ENCODE measurements at regions not wholly inside any gene's neighbourhood (a gene's known extent, or its start where the extent isn't known, plus 50 kb on each side); places are given as distances from the start of the nearest gene placed in this dataset.
"Not testable (repeated sequence)": the region's sequence is repeated elsewhere in the genome, so short reads cannot be mapped to it uniquely, and the experiment has no call there.

DNA sequence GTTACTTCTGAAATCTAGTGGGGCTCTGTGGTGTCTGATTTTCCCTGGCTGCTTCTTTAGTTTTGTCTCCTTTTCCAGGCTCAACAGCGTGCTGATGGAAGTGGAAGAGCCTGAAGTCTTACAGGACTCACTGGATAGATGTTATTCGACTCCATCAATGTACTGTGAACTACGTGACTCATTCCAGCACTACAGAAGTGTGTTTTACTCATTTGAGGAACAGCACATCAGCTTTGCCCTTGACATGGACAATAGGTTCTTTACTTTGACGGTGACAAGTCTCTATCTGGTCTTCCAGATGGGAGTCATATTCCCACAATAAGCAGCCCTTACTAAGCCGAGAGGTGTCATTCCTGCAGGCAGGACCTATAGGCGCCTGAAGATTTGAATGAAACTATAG, 51.1 kb downstream of the NBPF8 start:
- not testable (repeated sequence) for DNase-seq (ENCODE audit: low read depth)

DNA sequence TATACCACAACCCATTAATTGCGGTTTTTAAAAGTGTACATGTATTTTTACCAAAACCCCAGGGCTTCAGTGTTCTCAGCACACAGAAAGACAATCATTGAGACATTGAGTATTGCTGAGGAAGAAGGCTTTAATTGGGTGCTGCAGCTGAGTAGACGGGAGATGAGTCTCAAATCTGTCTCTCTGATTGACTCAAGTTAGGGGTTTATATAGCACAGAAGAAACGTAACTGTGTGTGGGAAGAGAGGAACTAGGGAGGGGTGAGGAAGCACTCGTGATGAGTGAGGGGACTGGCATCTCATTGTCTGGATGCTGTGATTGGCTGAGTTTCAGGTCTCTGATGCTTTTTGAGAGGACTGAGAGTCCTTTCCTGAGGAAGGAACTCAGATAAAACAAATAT, 62.8 kb downstream of the NBPF8 start:
- DNase-seq (ENCODE audit: low read depth): not testable (repeated sequence)

DNA sequence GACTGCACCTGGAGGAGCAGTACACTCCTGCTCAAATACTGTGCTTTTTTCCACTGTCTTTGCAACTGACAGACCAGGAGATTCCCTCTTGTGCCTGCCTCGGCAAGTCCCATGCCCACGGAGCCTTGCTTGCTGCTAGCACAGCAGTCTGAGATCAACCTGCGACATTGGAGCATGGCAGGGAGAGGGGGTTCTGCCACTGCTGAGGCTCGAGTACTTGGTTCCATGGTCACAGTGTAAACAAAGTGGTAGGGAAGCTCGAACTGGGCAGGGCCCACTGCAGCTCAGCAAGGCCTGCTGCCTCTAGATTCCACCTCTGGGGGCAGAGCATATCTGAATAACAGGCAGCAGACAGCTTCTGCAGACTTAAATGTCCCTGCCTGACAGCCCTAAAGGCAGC, 63.6 kb downstream of the NBPF8 start:
- DNase-seq (ENCODE audit: low read depth): not testable (repeated sequence)

DNA sequence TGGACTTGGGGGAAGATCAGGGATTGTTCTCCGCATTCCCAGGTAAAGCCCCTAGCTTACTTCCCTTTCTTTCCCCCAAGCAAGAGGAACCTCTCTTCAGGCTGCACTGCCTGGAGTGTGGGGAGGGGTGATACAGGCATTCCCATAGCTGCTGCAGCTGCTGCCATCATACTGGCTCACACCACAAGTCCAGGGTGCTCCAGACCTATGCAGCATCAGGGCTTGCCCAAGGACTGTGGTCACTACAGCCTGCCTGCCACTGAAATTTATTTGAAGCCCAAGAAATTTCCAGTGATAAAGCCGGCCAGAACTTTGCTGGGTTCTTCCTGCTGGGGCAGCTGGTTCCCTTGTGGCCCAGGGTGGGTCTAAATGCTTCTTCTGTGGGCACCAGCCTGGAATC, 72.7 kb downstream of the NBPF8 start:
- DNase-seq (ENCODE audit: low read depth): not testable (repeated sequence)

DNA sequence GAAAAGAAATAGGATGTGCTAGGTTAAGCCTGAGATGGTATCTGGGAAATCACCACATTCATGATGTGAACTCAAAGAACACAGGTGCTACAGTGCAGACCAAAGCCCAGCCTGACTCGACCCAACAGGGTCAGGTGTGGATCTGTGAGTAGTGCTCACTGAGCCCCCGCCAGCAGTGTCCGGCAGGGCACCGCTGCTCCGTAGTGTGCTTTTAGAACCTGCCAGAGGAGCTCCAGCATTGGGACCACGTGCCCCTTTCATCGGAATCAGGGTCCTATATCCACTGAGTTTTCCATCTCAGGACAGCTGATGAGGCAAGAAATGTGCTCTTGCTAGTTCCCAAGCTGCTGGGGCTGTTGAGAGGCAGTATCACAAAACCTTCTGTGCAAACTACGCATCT, 74.4 kb downstream of the NBPF8 start:
- DNase-seq (ENCODE audit: low read depth): not testable (repeated sequence)

DNA sequence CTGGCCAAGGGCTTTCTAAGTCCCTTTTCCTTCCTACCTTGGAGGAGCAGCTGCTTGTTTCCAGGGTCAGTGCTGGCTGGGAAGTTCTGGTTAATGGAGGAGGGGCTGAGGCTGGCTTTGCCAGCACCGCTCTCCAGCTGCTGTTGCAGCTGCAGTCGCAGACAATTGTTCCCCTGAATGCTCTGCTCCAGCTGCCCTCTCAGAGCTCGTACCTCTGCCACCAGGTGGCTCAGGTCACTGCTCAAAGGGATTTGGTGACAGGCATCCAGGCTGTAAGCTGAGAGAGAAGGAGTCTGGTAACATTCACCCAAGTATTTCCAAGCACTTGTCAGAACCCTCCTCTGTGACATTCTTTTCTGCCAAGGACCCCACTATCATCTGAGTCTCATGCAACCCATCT, 82.3 kb downstream of the NBPF8 start:
- DNase-seq (ENCODE audit: low read depth): not testable (repeated sequence)

DNA sequence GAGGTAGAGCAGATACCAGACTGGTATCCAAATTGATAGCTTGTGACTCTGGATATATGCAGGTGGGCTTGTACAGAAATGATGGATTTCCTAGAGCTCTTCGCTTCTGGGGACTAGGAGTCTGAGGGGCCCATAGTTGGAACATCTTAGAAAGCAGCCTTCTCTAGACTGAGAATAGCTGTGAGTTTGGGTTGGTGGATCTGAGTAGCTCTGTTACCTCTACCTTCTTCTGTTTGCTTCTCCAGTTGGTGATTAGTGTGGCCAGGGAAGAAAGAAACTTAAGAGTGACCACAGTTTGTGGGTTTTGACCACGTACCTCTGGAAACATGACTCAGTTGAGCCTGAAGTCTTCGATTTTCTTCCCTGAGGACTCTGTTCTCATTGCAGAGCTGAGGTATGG, 88.4 kb downstream of the NBPF8 start:
- not testable (repeated sequence) for DNase-seq (ENCODE audit: low read depth)

DNA sequence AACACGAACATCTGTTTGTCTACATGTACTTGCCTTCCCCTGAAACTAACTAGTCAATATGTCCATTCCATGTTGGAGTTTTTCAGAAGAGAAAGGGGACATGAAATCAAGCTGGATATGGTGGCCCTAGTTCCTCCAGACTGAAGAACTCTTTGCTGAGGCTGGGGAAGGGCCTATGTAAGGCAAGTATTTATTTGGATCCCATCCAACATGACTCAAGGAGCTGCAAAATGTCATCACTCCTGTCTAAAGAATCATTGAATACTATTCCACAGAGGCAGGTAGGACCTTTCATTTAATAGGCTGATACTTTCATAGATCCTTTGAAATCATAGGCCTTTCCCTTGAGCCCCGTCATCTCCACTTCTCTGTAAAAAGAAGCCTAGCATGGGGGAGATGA, 91.5 kb downstream of the NBPF8 start:
- not testable (repeated sequence) for DNase-seq (ENCODE audit: low read depth)

DNA sequence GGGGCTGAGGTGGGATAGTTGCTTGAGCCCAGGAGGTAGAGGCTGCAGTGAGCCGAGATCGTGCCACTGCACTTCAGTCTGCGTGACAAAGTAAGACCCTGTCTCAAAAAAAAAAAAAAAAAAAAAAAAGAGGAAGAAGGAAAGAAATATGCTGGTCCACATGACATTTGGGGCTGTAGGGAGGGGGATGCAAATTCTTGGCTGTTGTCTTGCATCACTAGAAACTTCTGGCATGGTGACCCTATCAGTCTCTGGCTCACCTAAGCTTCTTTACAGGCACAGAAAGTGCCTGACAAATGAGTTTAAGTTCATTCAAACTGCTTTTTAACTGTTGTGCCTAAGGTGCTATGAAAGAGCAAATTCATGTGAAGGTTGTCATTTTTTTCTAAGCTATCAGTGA, 93.5 kb downstream of the NBPF8 start:
- DNase-seq (ENCODE audit: low read depth): not testable (repeated sequence)

DNA sequence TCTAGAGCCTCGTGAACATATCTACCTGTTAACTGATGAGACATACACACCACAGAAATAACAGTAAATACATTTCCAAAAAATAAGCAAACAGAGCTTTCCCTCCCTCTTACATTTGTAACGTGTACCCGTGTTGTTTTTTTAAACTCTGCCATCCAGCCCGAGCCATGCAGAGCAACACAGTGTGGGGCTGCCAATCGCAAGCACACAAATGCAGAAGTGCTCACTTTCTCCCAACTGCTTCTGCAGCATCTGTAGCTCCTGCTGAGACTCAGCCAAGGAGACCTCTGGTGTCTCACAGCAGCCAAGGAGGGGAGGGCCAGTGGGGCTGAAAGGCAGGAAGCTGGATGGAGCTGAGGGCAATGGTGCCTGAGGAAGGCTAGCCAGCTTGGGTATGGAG, 94.4 kb downstream of the NBPF8 start:
- DNase-seq (ENCODE audit: low read depth): not testable (repeated sequence)

DNA sequence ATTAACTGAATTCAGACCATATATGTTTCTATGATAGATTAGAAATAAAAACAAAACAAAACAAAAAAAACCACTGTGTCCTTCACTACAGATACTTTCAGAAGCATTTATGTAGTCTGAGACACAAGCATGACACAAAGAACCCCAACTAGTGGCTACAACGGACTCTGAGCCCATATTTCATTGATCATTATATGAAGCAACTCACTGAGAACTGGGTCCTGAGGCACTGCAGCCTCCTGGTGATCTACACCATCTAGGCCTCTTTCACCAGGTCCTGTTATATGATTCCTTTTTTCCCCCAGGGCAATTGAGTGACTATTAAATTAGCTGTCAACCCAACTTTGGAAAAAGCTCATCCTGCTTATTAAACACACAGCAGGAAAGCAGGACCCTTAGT, 98.3 kb downstream of the NBPF8 start:
- DNase-seq (ENCODE audit: low read depth): not testable (repeated sequence)

DNA sequence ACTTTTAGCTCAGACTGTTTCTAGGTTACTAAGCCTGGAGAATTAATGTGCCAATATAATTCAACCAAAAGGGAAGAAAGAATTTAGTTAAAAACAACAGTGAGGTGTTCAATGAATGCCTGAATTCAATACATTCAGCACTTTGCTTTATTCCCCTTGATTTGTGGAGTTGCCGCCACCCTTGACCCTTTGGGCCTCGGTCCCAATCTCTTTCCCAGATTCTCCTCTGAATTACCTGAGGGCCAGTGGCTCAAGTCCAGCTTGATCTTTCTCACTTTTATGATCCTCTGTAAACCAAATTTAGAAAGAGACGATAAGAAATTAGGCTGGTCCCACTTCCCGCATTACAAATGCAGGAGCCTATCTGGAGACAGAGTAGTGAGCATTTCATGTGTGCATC, 98.7 kb downstream of the NBPF8 start:
- not testable (repeated sequence) for DNase-seq (ENCODE audit: low read depth)

DNA sequence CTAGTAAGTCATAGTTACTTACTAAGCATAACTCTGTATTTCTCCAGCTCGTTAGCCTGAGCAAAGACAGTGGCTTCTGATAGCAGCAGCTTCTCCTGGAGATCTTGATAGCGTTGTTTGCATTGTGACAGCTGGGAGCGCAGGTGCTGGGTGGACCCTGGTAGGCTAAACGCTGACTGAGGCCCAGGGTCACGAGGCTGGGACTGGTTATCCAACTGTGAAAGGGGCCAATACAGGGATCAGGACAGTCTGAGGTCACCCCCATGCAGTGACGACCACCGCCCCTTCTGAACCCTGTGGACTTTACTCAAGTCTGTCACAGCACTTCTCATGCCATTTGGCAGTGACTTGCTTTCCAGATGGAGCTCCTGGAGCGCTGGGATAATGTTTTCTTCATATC, 104.4 kb downstream of the NBPF8 start:
- not testable (repeated sequence) for DNase-seq (ENCODE audit: low read depth)

DNA sequence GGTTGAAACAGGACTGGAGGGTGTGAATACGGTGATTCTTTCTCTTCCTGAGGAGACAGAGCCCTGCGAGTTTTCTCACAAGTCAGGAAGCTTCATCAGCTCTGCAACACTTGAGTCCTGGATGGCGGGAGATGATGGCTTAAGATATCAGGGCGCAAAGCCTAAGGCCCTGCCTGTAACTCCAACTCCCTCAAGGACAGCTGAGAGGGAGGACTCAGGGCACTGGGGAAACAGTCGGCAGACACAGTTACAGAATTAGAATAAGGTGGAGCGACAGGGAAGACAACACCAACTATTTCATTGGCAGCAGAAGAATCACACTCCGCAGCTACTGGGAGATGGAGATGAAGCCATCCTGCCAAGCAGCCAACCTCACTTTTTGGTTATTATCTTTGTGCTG, 109.6 kb downstream of the NBPF8 start:
- DNase-seq (ENCODE audit: low read depth): not testable (repeated sequence)

DNA sequence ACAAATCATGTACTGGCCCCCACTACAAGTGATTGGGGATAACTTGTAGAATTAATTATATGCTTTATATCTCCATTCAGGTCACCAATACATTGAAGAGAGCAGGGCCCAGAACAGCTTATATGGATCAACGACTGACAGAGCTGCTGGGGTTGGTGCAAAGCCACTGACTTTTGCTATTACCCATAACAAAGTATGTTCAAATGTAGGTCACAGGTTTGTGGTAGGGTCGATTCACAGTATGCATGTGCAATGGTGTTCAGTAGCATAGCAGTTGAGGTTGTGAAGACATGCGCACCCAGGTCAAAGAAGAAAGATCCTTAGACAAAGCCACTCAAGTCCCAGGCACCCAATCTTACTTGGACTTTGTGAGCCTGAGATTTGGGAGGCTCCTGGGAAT, 110.6 kb downstream of the NBPF8 start:
- not testable (repeated sequence) for DNase-seq (ENCODE audit: low read depth)

DNA sequence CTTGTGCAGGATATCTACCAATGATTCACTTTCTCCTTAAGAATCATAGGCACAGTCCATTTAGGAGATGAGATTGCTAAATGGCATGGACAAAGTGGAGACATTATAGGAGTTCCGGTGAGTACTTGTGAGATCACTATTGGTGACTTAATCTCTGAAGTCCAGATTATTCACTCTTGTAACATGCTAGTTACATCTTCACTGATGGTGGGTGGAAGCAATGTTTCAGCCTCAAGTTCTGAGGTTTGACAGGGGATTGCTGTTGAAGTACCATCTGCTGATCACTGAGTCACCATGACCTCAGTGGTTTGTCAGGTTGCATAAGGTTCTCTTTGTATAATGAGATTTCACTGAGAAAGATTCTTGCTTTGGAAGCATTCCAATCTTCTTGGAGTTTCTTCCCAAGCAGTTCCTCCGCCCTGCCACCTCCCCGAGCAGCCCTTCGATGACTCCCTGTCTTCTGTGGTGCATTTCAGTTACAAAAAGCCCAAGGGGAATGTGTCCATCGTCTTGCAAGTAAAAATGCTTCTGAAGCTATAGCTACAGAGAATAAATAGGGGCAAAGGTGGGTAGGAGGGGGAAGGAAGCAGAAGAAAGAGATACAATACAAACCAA, 114.7 kb downstream of the NBPF8 start:
- DNase-seq (ENCODE audit: low read depth): not testable (repeated sequence)

DNA sequence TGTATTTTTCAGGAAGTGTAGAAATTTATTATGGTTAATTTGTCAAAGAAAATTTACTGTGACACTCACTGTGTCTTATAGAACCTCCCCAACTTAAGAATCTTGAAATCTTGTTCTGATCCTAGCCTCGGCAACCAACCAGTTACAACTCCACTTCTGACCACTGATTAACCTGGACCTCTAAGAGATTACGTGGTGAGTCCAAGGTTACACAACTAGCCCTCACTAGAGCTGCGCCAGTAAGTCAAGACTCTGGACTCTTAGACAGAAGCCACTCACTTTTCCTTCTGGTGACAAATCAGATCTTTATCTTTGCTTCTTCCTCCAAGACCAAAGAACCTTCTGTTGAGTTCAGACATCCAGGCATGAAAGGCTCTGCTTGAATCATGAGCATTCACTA, 116.6 kb downstream of the NBPF8 start:
- not testable (repeated sequence) for DNase-seq (ENCODE audit: low read depth)

DNA sequence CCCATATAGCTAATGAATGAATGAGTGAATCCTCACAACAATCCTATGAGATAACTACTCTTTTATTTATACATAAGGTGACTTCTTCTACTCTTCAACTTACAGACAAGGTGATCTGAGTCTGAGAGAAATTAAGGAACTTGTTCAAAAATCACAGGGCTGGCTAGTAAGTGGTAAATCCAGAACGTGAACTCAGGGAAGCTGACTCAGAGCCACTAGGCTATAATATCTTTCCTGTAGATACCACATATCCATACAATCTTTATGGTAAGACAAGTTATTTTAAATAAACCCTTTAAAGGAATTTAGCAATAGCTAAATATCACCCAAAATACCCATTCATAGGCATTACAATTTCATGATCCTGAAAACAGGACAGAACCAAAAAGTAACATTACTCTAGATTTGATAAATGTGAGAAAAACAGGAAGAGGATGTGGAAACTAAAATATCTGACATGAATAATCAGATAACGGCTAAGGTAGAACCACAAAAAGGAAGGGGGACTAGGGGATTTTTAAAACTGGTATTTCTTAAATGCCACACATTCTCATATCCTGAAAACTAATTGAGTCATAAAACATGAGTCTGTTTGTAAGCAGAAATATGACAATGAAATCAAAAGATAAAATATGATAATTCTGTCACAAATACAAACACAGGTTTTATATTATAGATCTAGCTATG, 119.7 kb downstream of the NBPF8 start:
- DNase-seq (ENCODE audit: low read depth): not testable (repeated sequence)

DNA sequence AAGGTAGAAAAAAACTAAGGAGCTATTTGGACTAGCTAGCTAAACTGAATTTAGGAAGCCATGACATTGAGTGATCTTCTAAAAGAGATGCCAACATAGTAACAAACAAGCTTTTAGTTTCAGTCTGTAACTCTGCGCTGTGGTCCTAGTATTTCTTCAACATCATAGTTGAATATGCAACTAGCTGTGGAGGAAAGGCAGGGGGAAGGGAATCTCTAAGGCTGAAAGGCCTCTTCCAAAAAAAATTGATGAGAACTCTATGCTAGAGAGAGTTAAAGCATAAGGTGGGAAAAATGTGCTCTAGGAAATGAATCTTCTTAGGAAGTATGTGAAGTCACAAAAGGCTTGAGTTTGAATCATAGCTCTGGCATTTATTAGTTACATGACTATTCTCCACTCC, 120.2 kb downstream of the NBPF8 start:
- DNase-seq (ENCODE audit: low read depth): not testable (repeated sequence)

DNA sequence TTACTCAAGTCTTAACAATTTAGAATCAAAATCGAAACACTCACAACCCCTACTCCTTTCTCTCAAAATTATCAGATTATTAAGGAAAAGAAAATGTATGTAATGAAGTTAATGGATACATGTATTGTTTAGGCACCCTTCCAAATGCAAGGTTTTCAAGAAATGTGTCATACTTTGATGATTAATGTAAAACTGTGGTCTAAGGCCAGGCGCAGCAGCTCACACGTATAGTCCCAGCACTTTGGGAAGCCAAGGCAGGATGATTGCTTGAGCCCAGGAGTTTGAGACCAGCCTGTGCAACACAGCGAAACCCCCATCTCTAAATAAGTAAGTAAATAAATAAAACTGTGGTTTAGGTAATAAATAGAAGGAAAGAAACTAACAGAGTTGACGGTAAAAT, 126.6 kb downstream of the NBPF8 start:
- DNase-seq (ENCODE audit: low read depth): not testable (repeated sequence)

DNA sequence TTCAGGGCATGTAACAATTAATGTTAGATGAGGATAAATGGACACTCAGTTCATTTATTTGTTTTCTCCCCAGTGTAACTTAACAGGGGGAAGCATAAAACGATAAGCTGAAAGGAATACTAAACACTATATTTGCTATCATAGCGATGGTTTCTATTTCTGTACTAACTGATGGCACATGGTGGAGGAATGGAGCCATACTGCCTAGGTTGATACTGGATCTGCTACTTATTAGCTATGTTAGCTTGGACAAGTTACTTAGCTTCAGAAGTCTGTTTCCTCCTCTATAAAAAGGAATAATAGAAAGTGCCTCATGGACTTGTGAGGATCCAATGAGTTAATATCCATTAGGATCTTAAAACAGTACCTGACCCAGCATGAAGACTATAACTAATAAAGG, 127.5 kb downstream of the NBPF8 start:
- DNase-seq (ENCODE audit: low read depth): not testable (repeated sequence)

DNA sequence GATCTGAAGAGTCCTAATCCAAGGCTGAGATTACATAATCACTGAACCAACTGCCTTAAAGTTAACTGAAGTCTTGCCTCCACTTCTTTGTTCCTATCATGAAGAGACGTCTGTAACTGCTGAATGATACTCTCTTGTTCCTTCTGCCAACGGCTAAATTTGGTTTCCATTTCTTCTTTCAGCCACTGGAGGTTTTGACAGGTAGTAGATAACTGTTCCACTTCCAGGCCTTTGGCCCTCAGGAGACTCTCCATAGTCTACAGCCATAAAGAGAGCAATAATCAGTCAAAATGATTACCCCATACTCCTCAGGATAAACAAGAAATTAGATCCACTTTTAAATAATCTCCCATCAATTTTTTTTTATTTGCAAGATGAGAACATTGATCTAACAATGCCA, 128.1 kb downstream of the NBPF8 start:
- not testable (repeated sequence) for DNase-seq (ENCODE audit: low read depth)

DNA sequence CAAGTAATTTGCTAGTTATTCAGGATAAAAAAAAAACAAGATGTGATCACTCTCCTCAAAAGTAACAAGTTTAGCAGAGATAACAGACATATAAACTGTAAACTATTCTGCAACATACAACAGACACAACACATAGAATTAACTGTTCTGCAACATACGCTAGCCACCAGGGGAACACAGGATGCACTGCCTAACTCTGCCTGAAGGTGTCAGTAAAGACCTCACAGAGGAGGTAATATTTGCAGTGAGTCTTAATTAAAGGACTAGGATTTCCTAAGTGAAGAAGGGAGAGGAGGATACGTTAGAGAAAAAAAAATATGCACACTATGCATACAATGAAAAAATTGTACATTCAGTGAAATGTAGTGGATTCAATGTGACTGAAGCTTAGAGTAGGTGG, 129.6 kb downstream of the NBPF8 start:
- DNase-seq (ENCODE audit: low read depth): peak; percentile 65

DNA sequence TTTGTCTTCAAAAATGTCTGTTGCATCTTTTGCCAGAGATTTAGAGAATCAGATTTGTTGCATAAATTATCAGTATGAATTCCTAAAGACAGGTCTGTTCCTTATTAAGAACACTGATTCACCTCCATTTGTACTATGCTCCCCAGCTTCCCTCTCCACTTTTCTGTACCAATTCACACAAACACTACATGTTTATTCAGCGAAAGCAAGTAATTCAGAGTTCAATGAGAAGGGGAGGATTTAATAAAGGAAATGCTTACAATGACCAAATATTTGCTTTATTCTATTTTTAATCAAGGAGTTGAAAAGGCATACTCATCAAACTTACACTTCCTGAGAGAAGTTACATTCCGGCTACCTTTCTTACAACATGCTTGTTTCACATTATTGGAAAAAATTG, 135.5 kb downstream of the NBPF8 start:
- not testable (repeated sequence) for DNase-seq (ENCODE audit: low read depth)
